ENCODE measurements at regions not wholly inside any gene's neighbourhood (a gene's known extent, or its start where the extent isn't known, plus 50 kb on each side); places are given as distances from the start of the nearest gene placed in this dataset.

GRCh38 chr21:20207335-20207734, 790.9 kb upstream of the NCAM2 start:
- no peak for TF ChIP-seq ZBTB7A (IDR thresholded peaks at IDR 0.05; ENCODE audit: low read depth)
- no peak for TF ChIP-seq TAF1 (IDR thresholded peaks at IDR 0.05; ENCODE audit: low read depth)
- TF ChIP-seq, protein P1, sequence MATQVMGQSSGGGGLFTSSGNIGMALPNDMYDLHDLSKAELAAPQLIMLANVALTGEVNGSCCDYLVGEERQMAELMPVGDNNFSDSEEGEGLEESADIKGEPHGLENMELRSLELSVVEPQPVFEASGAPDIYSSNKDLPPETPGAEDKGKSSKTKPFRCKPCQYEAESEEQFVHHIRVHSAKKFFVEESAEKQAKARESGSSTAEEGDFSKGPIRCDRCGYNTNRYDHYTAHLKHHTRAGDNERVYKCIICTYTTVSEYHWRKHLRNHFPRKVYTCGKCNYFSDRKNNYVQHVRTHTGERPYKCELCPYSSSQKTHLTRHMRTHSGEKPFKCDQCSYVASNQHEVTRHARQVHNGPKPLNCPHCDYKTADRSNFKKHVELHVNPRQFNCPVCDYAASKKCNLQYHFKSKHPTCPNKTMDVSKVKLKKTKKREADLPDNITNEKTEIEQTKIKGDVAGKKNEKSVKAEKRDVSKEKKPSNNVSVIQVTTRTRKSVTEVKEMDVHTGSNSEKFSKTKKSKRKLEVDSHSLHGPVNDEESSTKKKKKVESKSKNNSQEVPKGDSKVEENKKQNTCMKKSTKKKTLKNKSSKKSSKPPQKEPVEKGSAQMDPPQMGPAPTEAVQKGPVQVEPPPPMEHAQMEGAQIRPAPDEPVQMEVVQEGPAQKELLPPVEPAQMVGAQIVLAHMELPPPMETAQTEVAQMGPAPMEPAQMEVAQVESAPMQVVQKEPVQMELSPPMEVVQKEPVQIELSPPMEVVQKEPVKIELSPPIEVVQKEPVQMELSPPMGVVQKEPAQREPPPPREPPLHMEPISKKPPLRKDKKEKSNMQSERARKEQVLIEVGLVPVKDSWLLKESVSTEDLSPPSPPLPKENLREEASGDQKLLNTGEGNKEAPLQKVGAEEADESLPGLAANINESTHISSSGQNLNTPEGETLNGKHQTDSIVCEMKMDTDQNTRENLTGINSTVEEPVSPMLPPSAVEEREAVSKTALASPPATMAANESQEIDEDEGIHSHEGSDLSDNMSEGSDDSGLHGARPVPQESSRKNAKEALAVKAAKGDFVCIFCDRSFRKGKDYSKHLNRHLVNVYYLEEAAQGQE (IDR thresholded peaks at IDR 0.05; ENCODE audit: low read depth), result no peak
- TF ChIP-seq MAX (IDR thresholded peaks at IDR 0.05), result no peak
- no peak for TF ChIP-seq EP300 (IDR thresholded peaks at IDR 0.05; ENCODE audit: borderline replicate concordance)
- no peak for TF ChIP-seq YY1 (IDR thresholded peaks at IDR 0.05; ENCODE audit: low read depth)
